ENCODE measurements at regions not wholly inside any gene's neighbourhood (a gene's known extent, or its start where the extent isn't known, plus 50 kb on each side); places are given as distances from the start of the nearest gene placed in this dataset.

DNA sequence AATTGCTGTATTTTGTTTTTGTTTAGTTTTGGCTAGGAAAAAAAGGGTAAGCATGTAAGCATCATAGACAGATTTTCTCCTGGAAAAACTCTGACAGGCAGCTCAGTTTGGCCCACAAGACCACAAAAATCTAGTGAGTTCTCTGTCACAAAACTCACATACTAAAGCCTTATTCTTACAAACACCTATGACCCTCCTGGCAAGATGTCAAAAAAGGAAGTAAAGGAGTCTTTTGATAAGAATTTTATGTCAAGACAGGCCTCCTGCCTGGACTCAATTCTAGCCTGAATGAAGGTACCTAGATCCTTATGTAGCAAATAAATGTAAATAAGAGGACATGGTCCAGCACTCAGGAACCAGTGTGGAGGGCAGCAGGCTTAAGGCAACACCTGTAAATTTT is 668.3 kb upstream of the ZNF385D start:
- DNase-seq (no peak), ATAC-seq (ENCODE audit: insufficient read depth, low read depth) (no peak)
- H3K36me3 ChIP-seq (ENCODE audit: insufficient read depth, low read length), result no peaks in the 10 kb centered on the region
- no peak overlapping the region for H3K4me2 ChIP-seq (ENCODE audit: insufficient read depth, low read length)
- H3K79me2 ChIP-seq (ENCODE audit: insufficient read depth, low read length), result no peaks in the 10 kb centered on the region
- H3K9ac ChIP-seq (ENCODE audit: low read depth, low read length), result no peak overlapping the region
- no peak overlapping the region for H3K4me3 ChIP-seq (ENCODE audit: low read depth in 1 of 2, low read length in 2 of 2)
- H3K27me3 ChIP-seq (ENCODE audit: insufficient read depth, low read length, poor library complexity), result no peaks in the 10 kb centered on the region
- H2AFZ ChIP-seq (ENCODE audit: low read depth, low read length), result no peak overlapping the region
- H4K20me1 ChIP-seq (ENCODE audit: insufficient read depth, low read length), result no peaks in the 10 kb centered on the region
- H3K27ac ChIP-seq (ENCODE audit: low read length), result no peak overlapping the region
- H3K9me3 ChIP-seq (ENCODE audit: insufficient read depth, low read length, severe bottlenecking), result peaks cover 2% of the 10 kb centered on the region
- H3K4me1 ChIP-seq (ENCODE audit: insufficient read depth, low read length), result no peaks in the 10 kb centered on the region
- no peak for TF ChIP-seq EZH2 (IDR thresholded peaks at IDR 0.05; ENCODE audit: borderline replicate concordance, low read depth, low read length, severe bottlenecking)
- TF ChIP-seq, protein P1, sequence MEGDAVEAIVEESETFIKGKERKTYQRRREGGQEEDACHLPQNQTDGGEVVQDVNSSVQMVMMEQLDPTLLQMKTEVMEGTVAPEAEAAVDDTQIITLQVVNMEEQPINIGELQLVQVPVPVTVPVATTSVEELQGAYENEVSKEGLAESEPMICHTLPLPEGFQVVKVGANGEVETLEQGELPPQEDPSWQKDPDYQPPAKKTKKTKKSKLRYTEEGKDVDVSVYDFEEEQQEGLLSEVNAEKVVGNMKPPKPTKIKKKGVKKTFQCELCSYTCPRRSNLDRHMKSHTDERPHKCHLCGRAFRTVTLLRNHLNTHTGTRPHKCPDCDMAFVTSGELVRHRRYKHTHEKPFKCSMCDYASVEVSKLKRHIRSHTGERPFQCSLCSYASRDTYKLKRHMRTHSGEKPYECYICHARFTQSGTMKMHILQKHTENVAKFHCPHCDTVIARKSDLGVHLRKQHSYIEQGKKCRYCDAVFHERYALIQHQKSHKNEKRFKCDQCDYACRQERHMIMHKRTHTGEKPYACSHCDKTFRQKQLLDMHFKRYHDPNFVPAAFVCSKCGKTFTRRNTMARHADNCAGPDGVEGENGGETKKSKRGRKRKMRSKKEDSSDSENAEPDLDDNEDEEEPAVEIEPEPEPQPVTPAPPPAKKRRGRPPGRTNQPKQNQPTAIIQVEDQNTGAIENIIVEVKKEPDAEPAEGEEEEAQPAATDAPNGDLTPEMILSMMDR (IDR thresholded peaks at IDR 0.05; ENCODE audit: borderline replicate concordance, extremely low read depth, low read length, poor library complexity, severe bottlenecking), result no peak

DNA sequence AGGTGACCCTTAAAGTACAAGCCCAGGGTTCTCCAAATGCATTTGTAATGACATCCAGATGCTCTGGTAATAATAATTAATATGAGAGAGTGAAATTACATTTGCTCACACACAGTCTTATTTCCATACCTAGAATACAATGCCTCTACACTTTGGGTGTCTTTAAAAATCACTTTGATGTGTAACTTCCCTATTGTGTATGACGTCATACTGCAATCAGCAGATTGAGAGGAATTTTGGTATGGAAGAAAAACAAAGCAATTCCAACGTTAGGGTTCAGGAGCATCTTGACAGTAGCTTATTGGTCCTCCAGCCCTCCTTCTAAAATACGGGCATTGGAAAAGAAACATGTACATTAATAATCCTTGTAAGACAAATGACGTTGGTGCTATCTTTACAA is 670.6 kb upstream of the ZNF385D start:
- H3K9me3 ChIP-seq (ENCODE audit: insufficient read depth, low read length, severe bottlenecking), result no peaks in the 10 kb centered on the region
- H4K20me1 ChIP-seq (ENCODE audit: insufficient read depth, low read length), result no peaks in the 10 kb centered on the region
- H3K79me2 ChIP-seq (ENCODE audit: insufficient read depth, low read length), result no peaks in the 10 kb centered on the region
- no peak overlapping the region for H3K9ac ChIP-seq (ENCODE audit: low read depth, low read length)
- no peak overlapping the region for H2AFZ ChIP-seq (ENCODE audit: low read depth, low read length)
- H3K27ac ChIP-seq (ENCODE audit: low read length), result no peak overlapping the region
- no peaks in the 10 kb centered on the region for H3K27me3 ChIP-seq (ENCODE audit: insufficient read depth, low read length, poor library complexity)
- DNase-seq (no peak), ATAC-seq (ENCODE audit: insufficient read depth, low read depth) (no peak)
- TF ChIP-seq, protein P1 (IDR thresholded peaks at IDR 0.05; ENCODE audit: borderline replicate concordance, extremely low read depth, low read length, poor library complexity, severe bottlenecking), result no peak
- TF ChIP-seq EZH2 (IDR thresholded peaks at IDR 0.05; ENCODE audit: borderline replicate concordance, low read depth, low read length, severe bottlenecking), result no peak
- no peak overlapping the region for H3K4me3 ChIP-seq (ENCODE audit: low read depth in 1 of 2, low read length in 2 of 2)
- H3K36me3 ChIP-seq (ENCODE audit: insufficient read depth, low read length), result no peaks in the 10 kb centered on the region
- no peak overlapping the region for H3K4me2 ChIP-seq (ENCODE audit: insufficient read depth, low read length)
- H3K4me1 ChIP-seq (ENCODE audit: insufficient read depth, low read length), result no peaks in the 10 kb centered on the region

DNA sequence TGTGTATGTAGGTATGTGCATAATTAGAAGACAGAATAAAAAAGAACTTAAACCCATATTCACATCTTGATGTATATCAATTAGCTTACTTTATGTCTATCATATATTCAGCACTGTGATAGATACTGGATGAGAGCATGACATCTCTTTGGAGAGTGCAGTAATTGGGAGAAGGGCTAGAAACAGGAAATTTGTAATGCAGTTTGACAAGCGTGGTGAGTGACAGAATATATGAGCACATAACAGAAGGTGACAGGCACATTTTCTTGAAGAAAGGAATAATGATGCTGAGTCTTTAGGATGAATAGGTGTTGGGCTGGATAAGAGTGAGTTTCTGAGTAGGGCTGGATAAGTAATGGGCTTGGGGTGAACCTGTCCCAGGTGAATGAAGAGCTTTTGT is 680.3 kb upstream of the ZNF385D start:
- no peak for ATAC-seq (ENCODE audit: insufficient read depth, low read depth)
- H3K36me3 ChIP-seq (ENCODE audit: insufficient read depth, low read length), result no peaks in the 10 kb centered on the region

More for the DNA sequence above, 680.3 kb upstream of the ZNF385D start:
- Histone ChIP-seq H3K4me1 (ENCODE audit: insufficient read depth, low read length) (no peaks in the 10 kb centered on the region), H4K20me1 (ENCODE audit: insufficient read depth, low read length) (no peaks in the 10 kb centered on the region), H3K27ac (ENCODE audit: low read length) (no peak overlapping the region), H3K4me3 (ENCODE audit: low read depth in 1 of 2, low read length in 2 of 2) (no peak overlapping the region), H3K79me2 (ENCODE audit: insufficient read depth, low read length) (no peaks in the 10 kb centered on the region), H3K9ac (ENCODE audit: low read depth, low read length) (no peak overlapping the region), H2AFZ (ENCODE audit: low read depth, low read length) (no peak overlapping the region), H3K27me3 (ENCODE audit: insufficient read depth, low read length, poor library complexity) (no peaks in the 10 kb centered on the region), H3K4me2 (ENCODE audit: insufficient read depth, low read length) (no peak overlapping the region), H3K9me3 (ENCODE audit: insufficient read depth, low read length, severe bottlenecking) (no peaks in the 10 kb centered on the region)
- no peak for TF ChIP-seq EZH2 (IDR thresholded peaks at IDR 0.05; ENCODE audit: borderline replicate concordance, low read depth, low read length, severe bottlenecking)
- TF ChIP-seq, protein P1 (IDR thresholded peaks at IDR 0.05; ENCODE audit: borderline replicate concordance, extremely low read depth, low read length, poor library complexity, severe bottlenecking), result no peak
- DNase-seq, result no peak

Data from DND-41 (cell line).